ENCODE measurements at regions not wholly inside any gene's neighbourhood (a gene's known extent, or its start where the extent isn't known, plus 50 kb on each side); places are given as distances from the start of the nearest gene placed in this dataset.

GRCh38 chr10:114767986-114768821 is 53.4 kb upstream of the FHIP2A start:
- POLR2A ChIA-PET, result no interaction called here
- Histone ChIP-seq H3K4me2 (ENCODE audit: low read length) (no peak overlapping the region), H3K4me3 (ENCODE audit: low read depth, low read length, poor library complexity, severe bottlenecking) (no peak overlapping the region)

DNA sequence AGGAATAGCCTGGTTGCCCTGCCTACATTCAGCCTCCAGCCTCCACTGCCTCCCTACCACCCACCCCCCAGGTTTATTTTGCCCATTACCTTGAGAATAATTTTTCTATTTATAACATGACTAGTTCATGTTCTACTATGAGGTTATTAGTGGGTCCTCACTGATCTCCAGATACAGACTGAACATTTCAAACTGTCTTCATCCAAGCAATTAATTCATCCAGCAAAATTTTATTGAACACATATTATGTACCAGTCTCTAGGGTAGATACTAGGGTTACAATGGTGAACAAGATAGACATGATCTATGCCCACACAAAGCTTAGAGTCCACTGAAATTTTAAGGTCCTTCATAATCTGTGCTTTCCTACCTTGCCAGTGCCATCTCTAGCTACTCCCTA is 51.6 kb upstream of the FHIP2A start:
- no TSS peak for BruUV-seq (replicated peaks)
- H3K27ac ChIP-seq (ENCODE audit: low read depth, low read length, poor library complexity, severe bottlenecking), result no peak overlapping the region
- no peak for DNase-seq (ENCODE audit: low spot score)
- H3K79me2 ChIP-seq (ENCODE audit: insufficient read depth, low read depth, low read length), result no peaks in the 10 kb centered on the region
- CTCF ChIA-PET (ENCODE audit: unreplicated experiment), result no interaction called here
- TF ChIP-seq, protein P1, sequence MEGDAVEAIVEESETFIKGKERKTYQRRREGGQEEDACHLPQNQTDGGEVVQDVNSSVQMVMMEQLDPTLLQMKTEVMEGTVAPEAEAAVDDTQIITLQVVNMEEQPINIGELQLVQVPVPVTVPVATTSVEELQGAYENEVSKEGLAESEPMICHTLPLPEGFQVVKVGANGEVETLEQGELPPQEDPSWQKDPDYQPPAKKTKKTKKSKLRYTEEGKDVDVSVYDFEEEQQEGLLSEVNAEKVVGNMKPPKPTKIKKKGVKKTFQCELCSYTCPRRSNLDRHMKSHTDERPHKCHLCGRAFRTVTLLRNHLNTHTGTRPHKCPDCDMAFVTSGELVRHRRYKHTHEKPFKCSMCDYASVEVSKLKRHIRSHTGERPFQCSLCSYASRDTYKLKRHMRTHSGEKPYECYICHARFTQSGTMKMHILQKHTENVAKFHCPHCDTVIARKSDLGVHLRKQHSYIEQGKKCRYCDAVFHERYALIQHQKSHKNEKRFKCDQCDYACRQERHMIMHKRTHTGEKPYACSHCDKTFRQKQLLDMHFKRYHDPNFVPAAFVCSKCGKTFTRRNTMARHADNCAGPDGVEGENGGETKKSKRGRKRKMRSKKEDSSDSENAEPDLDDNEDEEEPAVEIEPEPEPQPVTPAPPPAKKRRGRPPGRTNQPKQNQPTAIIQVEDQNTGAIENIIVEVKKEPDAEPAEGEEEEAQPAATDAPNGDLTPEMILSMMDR (conservative IDR thresholded peaks at IDR 0.05; ENCODE audit: low read length), result no peak
- TF ChIP-seq EZH2phosphoT487 (IDR thresholded peaks at IDR 0.05; ENCODE audit: borderline replicate concordance, low read depth, low read length), result no peak
- intact Hi-C loops (cut with micrococcal nuclease; ENCODE audit: unreplicated experiment), result no loop called here
- H3K9me2 ChIP-seq (ENCODE audit: insufficient read depth, low read length), result no peaks in the 10 kb centered on the region
- H3K4me1 ChIP-seq (ENCODE audit: insufficient read depth, low read length, poor library complexity, severe bottlenecking), result no peaks in the 10 kb centered on the region
- no peaks in the 10 kb centered on the region for H3K9me3 ChIP-seq (ENCODE audit: low read length)
- POLR2A ChIA-PET, result no interaction called here
- no peaks in the 10 kb centered on the region for H4K20me1 ChIP-seq (ENCODE audit: insufficient read depth, low read length)
- H2AFZ ChIP-seq (ENCODE audit: low read length), result no peak overlapping the region
- no peak overlapping the region for H3K4me2 ChIP-seq (ENCODE audit: low read length)
- no peak overlapping the region for H3K4me3 ChIP-seq (ENCODE audit: low read depth, low read length, poor library complexity, severe bottlenecking)
- H3K36me3 ChIP-seq (ENCODE audit: insufficient read depth, low read length), result no peaks in the 10 kb centered on the region

More at GRCh38 chr10:114767986-114768821, 53.4 kb upstream of the FHIP2A start:
- H3K27ac ChIP-seq (ENCODE audit: low read depth, low read length, poor library complexity, severe bottlenecking), result no peak overlapping the region
- H3K36me3 ChIP-seq (ENCODE audit: insufficient read depth, low read length), result no peaks in the 10 kb centered on the region
- H2AFZ ChIP-seq (ENCODE audit: low read length), result no peak overlapping the region
- H3K79me2 ChIP-seq (ENCODE audit: insufficient read depth, low read depth, low read length), result no peaks in the 10 kb centered on the region
- CTCF ChIA-PET (ENCODE audit: unreplicated experiment), result no interaction called here
- no peaks in the 10 kb centered on the region for H3K9me2 ChIP-seq (ENCODE audit: insufficient read depth, low read length)
- DNase-seq (ENCODE audit: low spot score), result no peak
- TF ChIP-seq, protein P1 (conservative IDR thresholded peaks at IDR 0.05; ENCODE audit: low read length), result no peak
- no peak for TF ChIP-seq EZH2phosphoT487 (IDR thresholded peaks at IDR 0.05; ENCODE audit: borderline replicate concordance, low read depth, low read length)
- no peaks in the 10 kb centered on the region for H3K9me3 ChIP-seq (ENCODE audit: low read length)
- no peaks in the 10 kb centered on the region for H3K4me1 ChIP-seq (ENCODE audit: insufficient read depth, low read length, poor library complexity, severe bottlenecking)
- intact Hi-C loops (cut with micrococcal nuclease; ENCODE audit: unreplicated experiment), result no loop called here
- no TSS peak for BruUV-seq (replicated peaks)
- H4K20me1 ChIP-seq (ENCODE audit: insufficient read depth, low read length), result no peaks in the 10 kb centered on the region

DNA sequence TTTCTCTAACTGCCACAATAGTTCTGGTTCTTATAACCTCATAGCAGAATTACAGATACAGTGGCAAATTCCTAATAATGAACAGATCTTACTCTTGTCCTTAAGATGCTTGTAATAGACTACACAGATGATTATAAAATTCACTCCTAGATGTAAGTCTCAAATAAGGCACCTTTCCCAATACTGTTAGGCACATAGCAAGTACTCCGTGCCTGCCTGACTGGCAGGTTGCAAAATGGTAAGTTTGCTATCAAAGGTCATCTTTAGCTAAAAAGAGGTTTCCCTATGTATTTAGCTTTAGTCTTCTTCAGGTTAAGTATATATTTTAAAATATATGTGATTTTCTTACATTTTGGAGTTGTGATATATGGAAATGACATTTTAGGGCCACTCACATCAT is 50.4 kb upstream of the FHIP2A start:
- no peak for TF ChIP-seq EZH2phosphoT487 (IDR thresholded peaks at IDR 0.05; ENCODE audit: borderline replicate concordance, low read depth, low read length)
- TF ChIP-seq, protein P1 (conservative IDR thresholded peaks at IDR 0.05; ENCODE audit: low read length), result no peak
- ChIA-PET POLR2A (interaction anchor here (0.6 kb wide), 1 partner anchor 27 kb away, joined by 7 read pairs; no protein-coding TSS in a partner anchor), CTCF (ENCODE audit: unreplicated experiment) (no interaction called here)
- no peak overlapping the region for H3K4me3 ChIP-seq (ENCODE audit: low read depth, low read length, poor library complexity, severe bottlenecking)
- H3K27ac ChIP-seq (ENCODE audit: low read depth, low read length, poor library complexity, severe bottlenecking), result no peak overlapping the region
- H3K4me2 ChIP-seq (ENCODE audit: low read length), result no peak overlapping the region
- H3K4me1 ChIP-seq (ENCODE audit: insufficient read depth, low read length, poor library complexity, severe bottlenecking), result no peaks in the 10 kb centered on the region
- no peak for DNase-seq (ENCODE audit: low spot score)
- H3K9me3 ChIP-seq (ENCODE audit: low read length), result no peaks in the 10 kb centered on the region
- intact Hi-C loops (cut with micrococcal nuclease; ENCODE audit: unreplicated experiment), result no loop called here
- no TSS peak for BruUV-seq (replicated peaks)
- no peaks in the 10 kb centered on the region for H3K79me2 ChIP-seq (ENCODE audit: insufficient read depth, low read depth, low read length)
- H2AFZ ChIP-seq (ENCODE audit: low read length), result no peak overlapping the region
- no peaks in the 10 kb centered on the region for H4K20me1 ChIP-seq (ENCODE audit: insufficient read depth, low read length)
- H3K9me2 ChIP-seq (ENCODE audit: insufficient read depth, low read length), result no peaks in the 10 kb centered on the region
- H3K36me3 ChIP-seq (ENCODE audit: insufficient read depth, low read length), result no peaks in the 10 kb centered on the region
